NCI-H510A treated with DMSO at 0.1 percent for 48 hours (cell line): ENCODE measurements at regions not wholly inside any gene's neighbourhood (a gene's known extent, or its start where the extent isn't known, plus 50 kb on each side); places are given as distances from the start of the nearest gene placed in this dataset.

ENCODE experiments used
- DNase-seq: peaks from one replicate; lab custom pipeline; 2025; lab: John Stamatoyannopoulos, UW

- no peak for DNase-seq
These were observed 73.7 kb downstream of the MINAR2 start for GRCh38 chr5:129821477-129822131.

GRCh38 chr5:129830288-129830687 is 74.0 kb upstream of the CHSY3 start:
- no peak for DNase-seq

- DNase-seq = no peak
These were observed 67.9 kb upstream of the CHSY3 start for GRCh38 chr5:129836321-129836720.

GRCh38 chr5:129844764-129845163 is 59.5 kb upstream of the CHSY3 start:
- DNase-seq = no peak

- peak; percentile 55 for DNase-seq
These were observed 51.4 kb upstream of the CHSY3 start for GRCh38 chr5:129852747-129853352.

DNA sequence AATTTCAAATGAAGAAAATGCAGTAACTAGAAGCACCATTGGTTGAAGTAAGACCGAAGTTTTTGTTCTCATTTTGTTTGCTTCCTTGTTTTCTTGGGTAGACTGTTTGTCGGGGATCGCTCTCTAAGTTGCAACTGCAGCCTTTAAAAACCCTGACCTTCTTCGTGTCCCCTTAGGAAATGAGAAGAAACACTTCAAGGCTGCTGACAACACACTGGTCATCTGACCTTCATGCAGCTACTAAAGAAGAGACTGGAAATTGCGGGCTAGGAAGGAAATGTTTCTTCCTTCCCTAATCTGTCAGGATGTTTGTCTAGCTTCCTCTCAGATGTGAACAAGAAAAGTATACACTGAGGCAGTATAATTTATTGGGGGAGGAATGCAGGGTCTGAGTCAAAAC is 50.7 kb upstream of the CHSY3 start:
- no peak for DNase-seq
